Glutamatergic neuron (in vitro differentiated cells): ENCODE measurements at regions not wholly inside any gene's neighbourhood (a gene's known extent, or its start where the extent isn't known, plus 50 kb on each side); places are given as distances from the start of the nearest gene placed in this dataset.

Source experiments
- DNase-seq: peaks from one replicate; pipeline ENCODE4 v3.0.0; 2022
- H3K27ac Mint-ChIP-seq: one replicate; pipeline ENCODE4 v1.8.0; 2020; ENCODE audit warnings: mild to moderate bottlenecking, mixed read lengths, inconsistent platforms; ENCODE audit not compliant: unreplicated experiment
- H3K27me3 Mint-ChIP-seq: one replicate; pipeline ENCODE4 v1.8.0; 2020; ENCODE audit warnings: mild to moderate bottlenecking, moderate library complexity, mixed read lengths, inconsistent platforms; ENCODE audit not compliant: unreplicated experiment
- H3K36me3 Mint-ChIP-seq: one replicate; pipeline ENCODE4 v1.8.0; 2020; ENCODE audit warnings: mild to moderate bottlenecking, mixed read lengths, inconsistent platforms; ENCODE audit not compliant: unreplicated experiment
- H3K4me1 Mint-ChIP-seq: one replicate; pipeline ENCODE4 v1.8.0; 2020; ENCODE audit warnings: mild to moderate bottlenecking, low read depth, mixed read lengths, inconsistent platforms; ENCODE audit not compliant: unreplicated experiment
- H3K4me3 Mint-ChIP-seq: one replicate; pipeline ENCODE4 v1.8.0; 2020; ENCODE audit warnings: mild to moderate bottlenecking, mixed read lengths, inconsistent platforms; ENCODE audit not compliant: unreplicated experiment
- H3K9me3 Mint-ChIP-seq: one replicate; pipeline ENCODE4 v1.8.0; 2020; ENCODE audit warnings: mild to moderate bottlenecking, moderate library complexity, mixed read lengths, inconsistent platforms; ENCODE audit not compliant: unreplicated experiment
- TF ChIP-seq, protein P1 (sequence below): fragments of 200-600 bp; sonication (generic); IDR thresholded peaks from one replicate; pipeline ENCODE4 v1.5.0; 2021; ENCODE audit not compliant: partially characterized antibody, unreplicated experiment

DNA sequence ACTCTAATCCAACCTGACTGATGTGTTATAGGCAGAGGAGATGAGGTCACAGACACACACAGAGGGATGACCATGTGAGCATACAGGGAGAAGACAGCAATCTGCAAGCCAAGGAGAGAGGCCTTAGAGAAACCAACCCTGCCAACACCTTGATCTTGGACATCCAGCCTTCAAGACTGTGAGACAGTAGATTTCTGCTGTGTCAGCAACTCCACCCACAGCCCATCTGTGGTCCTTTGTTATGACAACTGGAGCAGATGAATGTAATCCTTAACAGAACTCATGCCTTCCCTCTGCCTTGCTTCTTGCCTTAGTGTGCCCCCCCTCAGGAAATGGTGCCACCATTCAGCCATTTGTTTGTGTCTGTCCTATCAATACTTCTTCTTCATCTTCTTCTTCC is 107.4 kb downstream of the NXNL2 start:
- TF ChIP-seq, protein P1, sequence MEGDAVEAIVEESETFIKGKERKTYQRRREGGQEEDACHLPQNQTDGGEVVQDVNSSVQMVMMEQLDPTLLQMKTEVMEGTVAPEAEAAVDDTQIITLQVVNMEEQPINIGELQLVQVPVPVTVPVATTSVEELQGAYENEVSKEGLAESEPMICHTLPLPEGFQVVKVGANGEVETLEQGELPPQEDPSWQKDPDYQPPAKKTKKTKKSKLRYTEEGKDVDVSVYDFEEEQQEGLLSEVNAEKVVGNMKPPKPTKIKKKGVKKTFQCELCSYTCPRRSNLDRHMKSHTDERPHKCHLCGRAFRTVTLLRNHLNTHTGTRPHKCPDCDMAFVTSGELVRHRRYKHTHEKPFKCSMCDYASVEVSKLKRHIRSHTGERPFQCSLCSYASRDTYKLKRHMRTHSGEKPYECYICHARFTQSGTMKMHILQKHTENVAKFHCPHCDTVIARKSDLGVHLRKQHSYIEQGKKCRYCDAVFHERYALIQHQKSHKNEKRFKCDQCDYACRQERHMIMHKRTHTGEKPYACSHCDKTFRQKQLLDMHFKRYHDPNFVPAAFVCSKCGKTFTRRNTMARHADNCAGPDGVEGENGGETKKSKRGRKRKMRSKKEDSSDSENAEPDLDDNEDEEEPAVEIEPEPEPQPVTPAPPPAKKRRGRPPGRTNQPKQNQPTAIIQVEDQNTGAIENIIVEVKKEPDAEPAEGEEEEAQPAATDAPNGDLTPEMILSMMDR = no peak
- H3K27ac Mint-ChIP-seq = no peak overlapping the region
- H3K4me1 Mint-ChIP-seq = no peaks in the 10 kb centered on the region
- H3K36me3 Mint-ChIP-seq = peaks cover 13% of the 10 kb centered on the region
- H3K27me3 Mint-ChIP-seq = no peaks in the 10 kb centered on the region
- peaks cover 2% of the 10 kb centered on the region for H3K9me3 Mint-ChIP-seq
- no peak for DNase-seq
- H3K4me3 Mint-ChIP-seq = no peak overlapping the region

DNA sequence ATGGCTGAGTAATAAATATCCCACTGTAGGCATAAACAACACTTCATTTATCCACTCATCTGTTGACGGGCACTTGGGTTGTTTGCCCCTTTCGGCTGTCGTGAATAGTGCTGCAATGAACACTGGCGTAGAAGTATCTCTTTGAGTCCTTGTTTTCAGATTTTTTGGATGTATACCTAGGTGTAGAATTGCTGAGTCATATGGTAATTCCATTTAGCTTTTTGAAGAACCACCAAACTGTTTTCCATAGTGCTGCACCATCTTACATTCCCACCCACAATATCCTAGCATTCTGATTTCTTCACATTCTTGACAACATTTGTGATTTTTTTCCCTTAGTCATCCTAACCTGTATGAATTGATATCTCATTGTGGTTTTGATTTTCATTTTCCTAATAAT is 109.0 kb downstream of the NXNL2 start:
- H3K36me3 Mint-ChIP-seq = peaks cover 11% of the 10 kb centered on the region
- H3K9me3 Mint-ChIP-seq = peaks cover 2% of the 10 kb centered on the region
- no peak overlapping the region for H3K4me3 Mint-ChIP-seq
- TF ChIP-seq, protein P1 = no peak
- no peak for DNase-seq
- H3K27ac Mint-ChIP-seq = no peak overlapping the region
- no peaks in the 10 kb centered on the region for H3K27me3 Mint-ChIP-seq
- H3K4me1 Mint-ChIP-seq = no peaks in the 10 kb centered on the region

DNA sequence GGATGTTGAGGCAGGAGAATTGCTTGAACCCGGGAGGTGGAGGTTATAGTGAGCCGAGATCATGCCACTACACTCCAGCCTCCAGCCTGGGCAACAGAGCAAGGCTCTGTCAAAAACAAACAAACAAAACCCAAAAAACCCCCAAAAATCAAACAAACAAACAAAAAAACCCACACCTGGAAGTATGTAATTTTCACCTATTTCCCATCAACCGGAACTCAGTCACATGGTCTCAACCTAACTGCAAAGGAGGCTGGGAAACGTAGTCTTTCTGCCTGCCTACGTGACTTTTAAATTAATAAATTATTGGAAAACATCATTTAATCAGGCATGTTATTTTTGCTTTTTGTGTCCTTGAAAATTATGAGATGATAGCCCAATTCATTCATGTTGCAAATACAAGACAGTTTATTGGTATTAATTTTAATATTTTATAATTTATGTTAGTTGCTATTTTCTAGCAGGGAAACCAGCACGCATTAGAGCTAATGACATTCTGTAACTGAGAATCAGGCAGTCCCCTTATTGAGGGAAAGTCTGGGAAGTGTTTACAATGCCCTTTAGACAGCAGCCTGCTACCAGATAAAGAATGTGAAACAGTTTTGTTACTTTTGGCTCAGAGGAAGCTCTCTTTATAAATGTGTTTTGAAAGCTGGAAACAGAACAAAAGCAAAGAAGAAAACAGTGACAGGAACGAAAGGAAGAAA is 110.3 kb downstream of the NXNL2 start:
- Mint-ChIP-seq H3K27ac (no peak overlapping the region), H3K4me1 (no peaks in the 10 kb centered on the region), H3K9me3 (peaks cover 2% of the 10 kb centered on the region), H3K4me3 (no peak overlapping the region), H3K36me3 (peaks cover 15% of the 10 kb centered on the region), H3K27me3 (no peaks in the 10 kb centered on the region)
- DNase-seq = no peak
- TF ChIP-seq, protein P1 = no peak

DNA sequence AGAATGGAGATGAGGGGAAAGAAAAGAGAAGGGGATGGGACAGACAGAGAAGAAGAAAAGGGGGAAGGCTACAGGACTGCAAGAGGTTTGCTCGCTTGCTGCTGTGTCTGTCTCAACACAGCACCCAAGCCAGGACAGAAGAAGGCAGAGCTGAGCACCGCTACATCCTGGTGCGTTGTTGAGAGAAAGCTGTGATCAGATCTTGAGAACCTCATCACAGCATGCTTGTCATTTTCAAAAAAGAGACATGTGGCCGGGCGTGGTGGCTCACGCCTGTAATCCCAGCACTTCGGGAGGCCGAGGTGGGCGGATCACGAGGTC is 110.9 kb downstream of the NXNL2 start:
- no peak overlapping the region for H3K4me3 Mint-ChIP-seq
- peaks cover 2% of the 10 kb centered on the region for H3K9me3 Mint-ChIP-seq
- no peak for DNase-seq
- no peak overlapping the region for H3K27ac Mint-ChIP-seq
- no peaks in the 10 kb centered on the region for H3K4me1 Mint-ChIP-seq
- no peaks in the 10 kb centered on the region for H3K27me3 Mint-ChIP-seq
- peaks cover 15% of the 10 kb centered on the region for H3K36me3 Mint-ChIP-seq
- TF ChIP-seq, protein P1 = no peak

- Mint-ChIP-seq H3K27ac (no peak overlapping the region), H3K4me1 (no peaks in the 10 kb centered on the region), H3K27me3 (no peaks in the 10 kb centered on the region), H3K9me3 (peaks cover 2% of the 10 kb centered on the region), H3K36me3 (peaks cover 15% of the 10 kb centered on the region), H3K4me3 (no peak overlapping the region)
- TF ChIP-seq, protein P1 = no peak
- no peak for DNase-seq
These were observed 111.7 kb downstream of the NXNL2 start for GRCh38 chr9:88646539-88647300.
